ENCODE measurements at regions not wholly inside any gene's neighbourhood (a gene's known extent, or its start where the extent isn't known, plus 50 kb on each side); places are given as distances from the start of the nearest gene placed in this dataset.

- no peak for DNase-seq (ENCODE audit: extremely low read depth in 1 of 2, low read depth in 1 of 2)
These were observed 113.5 kb upstream of the RPL38 start for GRCh38 chr17:74089869-74090464.

- DNase-seq (ENCODE audit: extremely low read depth in 1 of 2, low read depth in 1 of 2): no peak
These were observed 108.8 kb upstream of the RPL38 start for GRCh38 chr17:74094651-74095050.

GRCh38 chr17:74096456-74096855 lies 107.0 kb upstream of the RPL38 start:
- no peak for DNase-seq (ENCODE audit: extremely low read depth in 1 of 2, low read depth in 1 of 2)

GRCh38 chr17:74097450-74098135 lies 105.9 kb upstream of the RPL38 start:
- DNase-seq (ENCODE audit: extremely low read depth in 1 of 2, low read depth in 1 of 2): no peak

GRCh38 chr17:74098136-74099024 lies 105.1 kb upstream of the RPL38 start:
- DNase-seq (ENCODE audit: extremely low read depth in 1 of 2, low read depth in 1 of 2): no peak

GRCh38 chr17:74099442-74100340 lies 103.8 kb upstream of the RPL38 start:
- no peak for DNase-seq (ENCODE audit: extremely low read depth in 1 of 2, low read depth in 1 of 2)

GRCh38 chr17:74104921-74105320 lies 98.6 kb upstream of the RPL38 start:
- DNase-seq (ENCODE audit: extremely low read depth in 1 of 2, low read depth in 1 of 2): no peak

- no peak for DNase-seq (ENCODE audit: extremely low read depth in 1 of 2, low read depth in 1 of 2)
These were observed 96.4 kb upstream of the RPL38 start for GRCh38 chr17:74107107-74107506.

GRCh38 chr17:74108126-74108705 lies 95.3 kb upstream of the RPL38 start:
- no peak for DNase-seq (ENCODE audit: extremely low read depth in 1 of 2, low read depth in 1 of 2)

- DNase-seq (ENCODE audit: extremely low read depth in 1 of 2, low read depth in 1 of 2): no peak
These were observed 93.0 kb upstream of the RPL38 start for GRCh38 chr17:74110467-74110866.

- DNase-seq (ENCODE audit: extremely low read depth in 1 of 2, low read depth in 1 of 2): no peak
These were observed 90.2 kb upstream of the RPL38 start for GRCh38 chr17:74113326-74113725.

- no peak for DNase-seq (ENCODE audit: extremely low read depth in 1 of 2, low read depth in 1 of 2)
These were observed 89.5 kb upstream of the RPL38 start for GRCh38 chr17:74113952-74114351.

GRCh38 chr17:74114881-74115470 lies 88.5 kb upstream of the RPL38 start:
- no peak for DNase-seq (ENCODE audit: extremely low read depth in 1 of 2, low read depth in 1 of 2)

GRCh38 chr17:74115586-74115985 lies 87.9 kb upstream of the RPL38 start:
- no peak for DNase-seq (ENCODE audit: extremely low read depth in 1 of 2, low read depth in 1 of 2)

GRCh38 chr17:74116087-74116717 lies 87.3 kb upstream of the RPL38 start:
- no peak for DNase-seq (ENCODE audit: extremely low read depth in 1 of 2, low read depth in 1 of 2)

GRCh38 chr17:74117087-74117698 lies 86.3 kb upstream of the RPL38 start:
- no peak for DNase-seq (ENCODE audit: extremely low read depth in 1 of 2, low read depth in 1 of 2)

GRCh38 chr17:74117999-74118421 lies 85.5 kb upstream of the RPL38 start:
- no peak for DNase-seq (ENCODE audit: extremely low read depth in 1 of 2, low read depth in 1 of 2)

GRCh38 chr17:74118504-74118903 lies 85.0 kb upstream of the RPL38 start:
- no peak for DNase-seq (ENCODE audit: extremely low read depth in 1 of 2, low read depth in 1 of 2)

- no peak for DNase-seq (ENCODE audit: extremely low read depth in 1 of 2, low read depth in 1 of 2)
These were observed 84.4 kb upstream of the RPL38 start for GRCh38 chr17:74119049-74119580.
